Gastroesophageal sphincter (tissue), 4 donors: ENCODE measurements at regions not wholly inside any gene's neighbourhood (a gene's known extent, or its start where the extent isn't known, plus 50 kb on each side); places are given as distances from the start of the nearest gene placed in this dataset.

Experiments
- ATAC-seq: fragments of 150-250 bp; one replicate; pipeline ENCODE4 v1.9.1; 2016; ENCODE audit warnings: mild to moderate bottlenecking, moderate library complexity
- H3K27ac ChIP-seq, 4 donors: fragments of 200-600 bp; sonication (generic) in 3 of 4; 1 replicate in 3 of 4; 2 replicates in 1 of 4; pipeline ENCODE4 v1.5.1; 2016 to 2019
- H3K27me3 ChIP-seq: fragments of 200-600 bp; sonication (generic); one replicate; pipeline ENCODE4 v1.5.1; 2019
- H3K36me3 ChIP-seq, 2 donors: fragments of 200-600 bp; sonication (generic); one replicate each; pipeline ENCODE4 v1.5.1; 2019; ENCODE audit warnings: control low read depth in 1 of 2
- H3K4me1 ChIP-seq, 3 donors: fragments of 200-600 bp; sonication (generic); 1 replicate in 2 of 3; 2 replicates in 1 of 3; pipeline ENCODE4 v1.5.1; 2016 to 2019; ENCODE audit warnings: control low read depth in 2 of 3
- H3K4me3 ChIP-seq, 2 donors: fragments of 200-600 bp; sonication (generic); one replicate each; pipeline ENCODE4 v1.5.1; 2019; ENCODE audit warnings: mild to moderate bottlenecking in 1 of 2, moderate library complexity in 1 of 2
- H3K9me3 ChIP-seq, 3 donors: fragments of 200-600 bp; sonication (generic); one replicate each; pipeline ENCODE4 v1.5.1; 2017 to 2019; ENCODE audit warnings: control low read depth in 2 of 3
- EP300 ChIP-seq: sonication (generic); formaldehyde crosslinking; IDR thresholded peaks from one replicate; pipeline ENCODE4 v1.6.1; 2017; ENCODE audit warnings: antibody characterized with exemption, mild to moderate bottlenecking
- POLR2A ChIP-seq, 2 donors: fragments of 450-650 bp; IDR thresholded peaks; one replicate each; pipeline ENCODE4 v1.6.1; 2017; ENCODE audit warnings: antibody characterized with exemption in 2 of 2, mild to moderate bottlenecking in 2 of 2, moderate library complexity in 1 of 2
- POLR2AphosphoS5 ChIP-seq: sonication (generic); formaldehyde crosslinking; IDR thresholded peaks from one replicate; pipeline ENCODE4 v1.6.1; 2017; ENCODE audit warnings: antibody characterized with exemption
- WGBS, 2 donors: methylation state at CpG; one replicate each; pipeline ENCODE4 v1.1.5; 2018; ENCODE audit warnings: low coverage in 1 of 2; 5-methylcytosine and 5-hydroxymethylcytosine counted together
- TF ChIP-seq, protein P1 (sequence below), 4 experiments: fragments of 200-600 bp in 2 of 4; fragments of 450-650 bp in 2 of 4; sonication (generic) in 1 of 4; IDR thresholded peaks; one replicate each; pipeline ENCODE4 v1.5.1; 2017 to 2019; ENCODE audit warnings: antibody characterized with exemption in 4 of 4, mild to moderate bottlenecking in 2 of 4, moderate library complexity in 2 of 4

DNA sequence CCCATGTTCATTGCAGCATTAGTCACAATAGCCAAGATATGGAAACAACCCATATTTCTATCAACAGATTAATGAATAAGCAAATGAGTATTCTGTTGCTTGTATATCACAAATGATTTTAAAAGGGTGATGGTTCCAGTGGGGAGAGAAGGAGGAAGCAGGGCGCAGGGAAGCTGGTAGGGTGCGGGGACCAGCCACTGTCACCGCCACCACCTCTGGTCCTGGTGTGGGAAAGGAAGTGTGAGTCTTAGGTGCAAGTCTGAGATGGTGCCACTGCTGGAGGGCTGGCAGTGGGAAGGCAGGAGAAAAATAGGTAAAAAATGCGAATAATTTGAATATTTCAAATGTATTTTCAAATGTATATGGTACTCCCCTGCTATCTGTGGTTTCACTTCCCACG lies 286.8 kb upstream of the DDX53 start:
- H3K27me3 ChIP-seq = no peaks in the 10 kb centered on the region
- no peak overlapping the region for H3K27ac ChIP-seq

DNA sequence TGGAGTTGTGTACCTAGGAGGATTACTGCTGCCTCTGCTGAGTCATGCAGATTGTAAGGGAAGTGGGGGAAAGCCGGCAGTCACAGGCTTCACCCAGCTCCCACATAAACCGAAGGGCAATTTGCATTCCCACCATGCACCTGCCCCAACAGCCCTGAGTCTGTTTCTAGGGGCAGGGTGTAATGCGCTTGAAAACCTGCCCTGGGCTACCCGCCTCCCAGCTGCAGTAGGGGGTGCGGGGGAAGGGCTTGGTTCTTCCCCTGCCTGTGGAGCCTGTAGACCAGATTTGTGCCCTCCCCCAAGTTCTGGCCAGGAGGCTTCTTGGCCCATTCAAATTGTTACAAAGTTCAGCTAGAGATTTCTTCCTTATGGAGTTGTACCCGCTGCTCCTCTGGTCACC lies 269.2 kb upstream of the DDX53 start:
- Histone ChIP-seq H3K4me1 (no peaks in the 10 kb centered on the region), H3K27ac (no peak overlapping the region), H3K9me3 (no peaks in the 10 kb centered on the region), H3K27me3 (no peaks in the 10 kb centered on the region), H3K4me3 (no peak overlapping the region), H3K36me3 (no peaks in the 10 kb centered on the region)
- no peak for ATAC-seq
- TF ChIP-seq POLR2A (IDR thresholded peaks at IDR 0.05) (no peak), EP300 (no peak), POLR2AphosphoS5 (no peak)
- TF ChIP-seq, protein P1, sequence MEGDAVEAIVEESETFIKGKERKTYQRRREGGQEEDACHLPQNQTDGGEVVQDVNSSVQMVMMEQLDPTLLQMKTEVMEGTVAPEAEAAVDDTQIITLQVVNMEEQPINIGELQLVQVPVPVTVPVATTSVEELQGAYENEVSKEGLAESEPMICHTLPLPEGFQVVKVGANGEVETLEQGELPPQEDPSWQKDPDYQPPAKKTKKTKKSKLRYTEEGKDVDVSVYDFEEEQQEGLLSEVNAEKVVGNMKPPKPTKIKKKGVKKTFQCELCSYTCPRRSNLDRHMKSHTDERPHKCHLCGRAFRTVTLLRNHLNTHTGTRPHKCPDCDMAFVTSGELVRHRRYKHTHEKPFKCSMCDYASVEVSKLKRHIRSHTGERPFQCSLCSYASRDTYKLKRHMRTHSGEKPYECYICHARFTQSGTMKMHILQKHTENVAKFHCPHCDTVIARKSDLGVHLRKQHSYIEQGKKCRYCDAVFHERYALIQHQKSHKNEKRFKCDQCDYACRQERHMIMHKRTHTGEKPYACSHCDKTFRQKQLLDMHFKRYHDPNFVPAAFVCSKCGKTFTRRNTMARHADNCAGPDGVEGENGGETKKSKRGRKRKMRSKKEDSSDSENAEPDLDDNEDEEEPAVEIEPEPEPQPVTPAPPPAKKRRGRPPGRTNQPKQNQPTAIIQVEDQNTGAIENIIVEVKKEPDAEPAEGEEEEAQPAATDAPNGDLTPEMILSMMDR (IDR thresholded peaks at IDR 0.05) = no peak
- WGBS, 2 donors = no CpG with 5 or more reads among the region's 6 CpGs

More for the DNA sequence above, 286.8 kb upstream of the DDX53 start:
- Histone ChIP-seq H3K9me3 (no peaks in the 10 kb centered on the region), H3K4me1 (no peaks in the 10 kb centered on the region), H3K36me3 (no peaks in the 10 kb centered on the region), H3K4me3 (no peak overlapping the region)
- 81 to 92% methylated on average over 2 to 5 of the region's 5 CpGs for WGBS, 2 donors
- no peak for ATAC-seq
- TF ChIP-seq EP300 (no peak), POLR2AphosphoS5 (no peak), POLR2A (IDR thresholded peaks at IDR 0.05) (no peak)
- TF ChIP-seq, protein P1 (IDR thresholded peaks at IDR 0.05) = no peak

DNA sequence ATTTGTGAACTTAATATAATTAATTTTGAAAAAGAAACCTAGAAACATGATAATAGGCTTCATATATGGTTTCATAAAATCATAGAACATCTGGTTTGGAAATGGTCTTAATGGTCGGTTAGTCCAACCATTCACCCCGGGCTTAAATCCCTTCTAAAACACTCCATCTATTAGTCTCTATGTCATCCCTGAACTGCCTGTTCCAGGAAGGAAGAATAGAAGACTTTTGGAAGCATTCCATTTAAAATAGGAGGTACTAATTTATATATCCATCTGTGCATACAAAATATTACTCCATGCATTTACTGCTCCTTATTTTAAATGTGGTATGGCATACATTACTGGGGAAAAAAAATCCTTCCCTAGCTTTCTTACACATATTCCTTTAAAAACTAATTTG lies 262.2 kb upstream of the DDX53 start:
- Histone ChIP-seq H3K27me3 (no peaks in the 10 kb centered on the region), H3K4me3 (no peak overlapping the region), H3K36me3 (no peaks in the 10 kb centered on the region), H3K27ac (no peak overlapping the region), H3K9me3 (no peaks in the 10 kb centered on the region), H3K4me1 (no peaks in the 10 kb centered on the region)
- ATAC-seq = no peak
- no peak for TF ChIP-seq POLR2A (IDR thresholded peaks at IDR 0.05)
- WGBS, 2 donors = 58 to 61% methylated on average over 2 of the region's 2 CpGs

DNA sequence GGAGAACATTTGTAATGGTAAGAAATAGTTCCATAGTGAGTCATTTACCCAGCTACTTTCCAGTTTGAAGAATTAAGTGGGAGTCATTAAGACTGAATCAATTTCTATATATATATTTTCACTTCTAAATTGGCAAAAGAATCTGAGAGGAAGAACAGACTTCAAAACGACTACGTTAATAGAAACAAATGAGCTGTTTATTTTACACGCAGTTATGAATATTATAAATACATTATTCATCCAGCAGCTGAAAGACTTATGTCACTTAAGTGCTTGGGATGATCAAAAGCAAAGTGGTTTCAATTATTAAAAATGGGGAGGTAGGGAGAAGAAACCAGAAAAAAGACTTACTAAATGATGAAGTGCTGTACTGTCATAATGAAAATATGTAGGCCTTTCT lies 260.5 kb upstream of the DDX53 start:
- no peaks in the 10 kb centered on the region for H3K4me1 ChIP-seq
- TF ChIP-seq POLR2AphosphoS5 (no peak), POLR2A (IDR thresholded peaks at IDR 0.05) (no peak)
- H3K9me3 ChIP-seq = no peaks in the 10 kb centered on the region
- H3K27me3 ChIP-seq = no peaks in the 10 kb centered on the region
- H3K36me3 ChIP-seq = no peaks in the 10 kb centered on the region
- no peak overlapping the region for H3K4me3 ChIP-seq
- no peak for ATAC-seq
- 10 to 19% methylated on average over 3 of the region's 3 CpGs for WGBS, 2 donors
- no peak overlapping the region for H3K27ac ChIP-seq

DNA sequence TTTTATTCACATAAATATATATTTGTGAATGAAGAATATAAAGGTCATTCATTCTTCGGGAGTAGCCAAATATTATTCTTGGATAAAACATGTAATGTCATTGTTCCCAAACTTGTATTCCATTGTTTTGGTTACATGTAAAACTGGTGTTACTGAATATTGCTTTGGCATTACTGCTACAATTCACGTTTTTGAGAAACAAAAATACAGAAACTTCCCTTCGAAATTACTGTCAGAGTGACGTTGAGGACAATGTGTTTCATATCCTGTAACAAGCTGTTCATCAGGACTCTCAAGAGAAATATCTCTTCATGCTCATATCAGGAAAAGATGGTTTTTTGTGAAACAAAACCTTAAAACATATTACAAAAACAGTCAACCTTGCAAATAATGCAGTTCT lies 258.9 kb upstream of the DDX53 start:
- WGBS, 2 donors = 52 to 60% methylated on average over 4 of the region's 4 CpGs
- no peak overlapping the region for H3K27ac ChIP-seq
- H3K27me3 ChIP-seq = no peaks in the 10 kb centered on the region
- H3K4me3 ChIP-seq = no peak overlapping the region
- ATAC-seq = no peak
- H3K9me3 ChIP-seq = no peaks in the 10 kb centered on the region
- H3K36me3 ChIP-seq = no peaks in the 10 kb centered on the region
- no peaks in the 10 kb centered on the region for H3K4me1 ChIP-seq
- TF ChIP-seq, protein P1 (IDR thresholded peaks at IDR 0.05) = no peak
- TF ChIP-seq POLR2A (IDR thresholded peaks at IDR 0.05) = no peak
- no peak for TF ChIP-seq EP300
- TF ChIP-seq POLR2AphosphoS5 = no peak

DNA sequence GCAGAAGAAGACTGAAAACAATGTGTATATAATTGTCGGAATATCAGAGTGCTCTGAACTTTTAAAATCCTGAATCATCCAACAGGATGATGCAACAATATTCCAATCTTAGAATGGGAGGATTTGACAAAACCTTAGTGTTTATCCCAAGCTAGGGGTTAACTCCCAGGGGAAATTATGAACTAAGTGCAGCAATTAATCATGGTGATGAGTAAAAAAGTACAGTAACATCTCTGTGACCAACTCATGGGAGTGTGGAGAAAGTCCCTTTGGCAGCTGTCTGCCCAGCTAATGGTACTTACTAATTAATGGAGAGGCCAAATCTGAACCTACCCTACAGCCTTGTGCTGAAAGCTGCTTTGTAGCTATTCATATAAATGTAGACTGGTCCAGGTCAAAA lies 257.6 kb upstream of the DDX53 start:
- ATAC-seq = no peak
- TF ChIP-seq POLR2AphosphoS5 = peak; percentile 24
- TF ChIP-seq EP300 = no peak
- no peak for TF ChIP-seq POLR2A (IDR thresholded peaks at IDR 0.05)
- Histone ChIP-seq H3K4me1 (no peaks in the 10 kb centered on the region), H3K27ac (no peak overlapping the region), H3K4me3 (no peak overlapping the region), H3K9me3 (no peaks in the 10 kb centered on the region), H3K27me3 (no peaks in the 10 kb centered on the region), H3K36me3 (no peaks in the 10 kb centered on the region)
- WGBS, 2 donors = 50% methylated on average over 1 of the region's 1 CpG; no CpG with 5 or more reads in 1 of the 2 donors

DNA sequence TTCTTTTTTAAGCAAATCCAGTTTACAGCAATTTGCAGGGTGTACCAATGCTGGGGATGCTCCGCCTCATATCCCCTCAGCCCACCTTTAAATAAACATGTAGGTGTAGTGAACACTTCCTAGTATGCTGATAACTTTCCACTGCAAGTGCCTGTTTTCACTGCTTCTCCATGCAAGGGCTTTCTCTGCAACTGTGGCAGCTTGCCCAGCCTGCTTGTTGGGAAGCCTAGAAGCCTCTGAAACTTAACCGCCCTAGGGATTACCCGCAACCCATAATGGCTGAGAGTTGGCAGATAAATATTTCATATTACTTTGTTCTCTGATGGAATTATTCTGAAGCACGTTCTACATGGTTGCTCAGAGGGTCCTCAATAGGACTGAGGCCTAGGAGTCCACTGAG lies 253.7 kb upstream of the DDX53 start:
- H3K36me3 ChIP-seq = no peaks in the 10 kb centered on the region
- ATAC-seq = no peak
- H3K4me1 ChIP-seq = peaks cover 0 to 7% (median 0%) of the 10 kb centered on the region in 3 donors
- no peak overlapping the region for H3K4me3 ChIP-seq
- 52 to 100% methylated on average over 1 to 3 of the region's 4 CpGs for WGBS, 2 donors
- H3K27ac ChIP-seq = no peak overlapping the region
- TF ChIP-seq, protein P1 (IDR thresholded peaks at IDR 0.05) = no peak
- TF ChIP-seq EP300 (no peak), POLR2A (IDR thresholded peaks at IDR 0.05) (no peak), POLR2AphosphoS5 (no peak)
- no peaks in the 10 kb centered on the region for H3K27me3 ChIP-seq
- no peaks in the 10 kb centered on the region for H3K9me3 ChIP-seq
